H9 (cell line): ENCODE measurements at regions not wholly inside any gene's neighbourhood (a gene's known extent, or its start where the extent isn't known, plus 50 kb on each side); places are given as distances from the start of the nearest gene placed in this dataset.

Experiments
- DNase-seq: peaks from one replicate; pipeline ENCODE4 v3.0.0-alpha.2; 2017
- H2AFZ ChIP-seq: one replicate; pipeline ENCODE4 v1.6.1; 2013; ENCODE audit warnings: mild to moderate bottlenecking, low read length, control low read depth, moderate library complexity
- H2AK5ac ChIP-seq: 2 replicates; pipeline ENCODE4 v1.6.1; 2013; ENCODE audit warnings: low read length, control low read depth, mixed read lengths; ENCODE audit not compliant: insufficient read length
- H2BK120ac ChIP-seq: one replicate; pipeline ENCODE4 v1.6.1; 2013; ENCODE audit warnings: low read depth, mild to moderate bottlenecking, low read length, control low read depth, inconsistent platforms; ENCODE audit not compliant: poor library complexity, severe bottlenecking
- H2BK12ac ChIP-seq: 2 replicates; pipeline ENCODE4 v1.6.1; 2013; ENCODE audit warnings: low read length, control low read depth, mixed read lengths, low read depth; ENCODE audit not compliant: insufficient read length
- H2BK15ac ChIP-seq: 2 replicates; pipeline ENCODE4 v1.6.1; 2013; ENCODE audit warnings: low read depth, low read length, control low read depth
- H2BK20ac ChIP-seq: one replicate; pipeline ENCODE4 v1.6.1; 2013; ENCODE audit warnings: low read depth, mild to moderate bottlenecking, low read length, control low read depth, inconsistent platforms; ENCODE audit not compliant: poor library complexity, severe bottlenecking
- H2BK5ac ChIP-seq: 2 replicates; pipeline ENCODE4 v1.6.1; 2013; ENCODE audit warnings: low read length, control low read depth, mixed read lengths; ENCODE audit not compliant: insufficient read length
- H3K14ac ChIP-seq: 2 replicates; pipeline ENCODE4 v1.6.1; 2013; ENCODE audit warnings: low read length, control low read depth; ENCODE audit not compliant: insufficient read depth
- H3K18ac ChIP-seq: 2 replicates; pipeline ENCODE4 v1.6.1; 2013; ENCODE audit warnings: low read depth, mild to moderate bottlenecking, mixed read lengths, low read length, control low read depth; ENCODE audit not compliant: insufficient read length
- H3K23ac ChIP-seq: 2 replicates; pipeline ENCODE4 v1.6.1; 2013; ENCODE audit warnings: low read length, control low read depth, mixed read lengths, low read depth; ENCODE audit not compliant: insufficient read length
- H3K23me2 ChIP-seq: 2 replicates; pipeline ENCODE4 v1.6.1; 2013; ENCODE audit warnings: low read depth, mild to moderate bottlenecking, mixed read lengths, low read length, control low read depth; ENCODE audit not compliant: insufficient read length, poor library complexity, severe bottlenecking
- H3K27ac ChIP-seq: 2 replicates; pipeline ENCODE4 v1.5.1; 2013; ENCODE audit warnings: low read length, control low read depth, mixed read lengths, low read depth; ENCODE audit not compliant: insufficient read length
- H3K27me3 ChIP-seq: 2 replicates; pipeline ENCODE4 v1.6.1; 2013; ENCODE audit warnings: low read length, control low read depth, inconsistent platforms; ENCODE audit not compliant: insufficient read depth
- H3K4ac ChIP-seq: 2 replicates; pipeline ENCODE4 v1.6.1; 2013; ENCODE audit warnings: low read depth, mild to moderate bottlenecking, control low read depth, inconsistent platforms, low read length, moderate library complexity
- H3K4me1 ChIP-seq: 2 replicates; pipeline ENCODE4 v1.6.1; 2013; ENCODE audit warnings: low read length, control low read depth, inconsistent platforms; ENCODE audit not compliant: insufficient read depth
- H3K4me2 ChIP-seq: 2 replicates; pipeline ENCODE4 v1.6.1; 2013; ENCODE audit warnings: low read length, control low read depth, mixed read lengths; ENCODE audit not compliant: insufficient read length, insufficient read depth
- H3K56ac ChIP-seq: 2 replicates; pipeline ENCODE4 v1.6.1; 2013; ENCODE audit warnings: low read depth, mild to moderate bottlenecking, mixed read lengths, low read length, control low read depth; ENCODE audit not compliant: insufficient read length
- H3K79me1 ChIP-seq: 2 replicates; pipeline ENCODE4 v1.6.1; 2013; ENCODE audit warnings: low read depth, mild to moderate bottlenecking, moderate library complexity, low read length, control low read depth, inconsistent platforms; ENCODE audit not compliant: insufficient read depth, poor library complexity, severe bottlenecking
- H3K79me2 ChIP-seq: 2 replicates; pipeline ENCODE4 v1.6.1; 2013; ENCODE audit warnings: low read length, control low read depth, inconsistent platforms; ENCODE audit not compliant: insufficient read depth
- H3K9ac ChIP-seq: 2 replicates; pipeline ENCODE4 v1.6.1; 2013; ENCODE audit warnings: low read length, control low read depth, mixed read lengths; ENCODE audit not compliant: insufficient read length; ENCODE audit errors: extremely low read depth
- H3K9me3 ChIP-seq: one replicate; pipeline ENCODE4 v1.6.1; 2013; ENCODE audit warnings: low read depth, low read length, inconsistent platforms; ENCODE audit not compliant: control insufficient read depth
- H3T11ph ChIP-seq: one replicate; pipeline ENCODE4 v1.6.1; 2013; ENCODE audit warnings: mild to moderate bottlenecking, low read length, control low read depth, inconsistent platforms
- H4K20me1 ChIP-seq: one replicate; pipeline ENCODE4 v1.6.1; 2013; ENCODE audit not compliant: control insufficient read depth, insufficient read length, insufficient read depth
- H4K5ac ChIP-seq: 2 replicates; pipeline ENCODE4 v1.6.1; 2013; ENCODE audit warnings: low read depth, mild to moderate bottlenecking, mixed read lengths, low read length, control low read depth; ENCODE audit not compliant: insufficient read length
- H4K8ac ChIP-seq: replicated peaks from 2 replicates; pipeline ENCODE4 v1.6.1; 2013; ENCODE audit warnings: low read length, control low read depth, mixed read lengths, low read depth; ENCODE audit not compliant: insufficient read length
- H4K91ac ChIP-seq: 2 replicates; pipeline ENCODE4 v1.6.1; 2013; ENCODE audit warnings: low read depth, mild to moderate bottlenecking, moderate library complexity, mixed read lengths, low read length, control low read depth; ENCODE audit not compliant: insufficient read length
- H3K27ac Mint-ChIP-seq, 3 experiments: 2 replicates in 2 of 3; 3 replicates in 1 of 3; pipeline ENCODE4 v1.8.0; 2020 to 2021; ENCODE audit warnings: mixed read lengths in 3 of 3, mild to moderate bottlenecking in 1 of 3, moderate library complexity in 1 of 3
- H3K27me3 Mint-ChIP-seq: 2 replicates; pipeline ENCODE4 v1.8.0; 2021; ENCODE audit warnings: low read depth, mild to moderate bottlenecking, moderate library complexity, mixed read lengths
- H3K36me3 Mint-ChIP-seq, 3 experiments: 2 replicates in 2 of 3; 3 replicates in 1 of 3; pipeline ENCODE4 v1.8.0; 2020 to 2021; ENCODE audit warnings: low read depth in 3 of 3, mixed read lengths in 3 of 3; ENCODE audit not compliant: insufficient read depth in 1 of 3
- H3K4me1 Mint-ChIP-seq, 2 experiments: 2 replicates each; pipeline ENCODE4 v1.8.0; 2020; ENCODE audit warnings: mixed read lengths in 2 of 2
- H3K4me3 Mint-ChIP-seq, 2 experiments: 2 replicates in 1 of 2; 3 replicates in 1 of 2; pipeline ENCODE4 v1.8.0; 2020 to 2021; ENCODE audit warnings: mild to moderate bottlenecking in 2 of 2, mixed read lengths in 2 of 2, moderate library complexity in 1 of 2
- H3K9me3 Mint-ChIP-seq, 2 experiments: 2 replicates in 1 of 2; 3 replicates in 1 of 2; pipeline ENCODE4 v1.8.0; 2020; ENCODE audit warnings: mild to moderate bottlenecking in 2 of 2, mixed read lengths in 2 of 2, moderate library complexity in 1 of 2
- TF ChIP-seq, protein P1 (sequence below): fragments of 200-600 bp; sonication (generic); conservative IDR thresholded peaks from 3 replicates; pipeline ENCODE4 v1.8.0; 2021; ENCODE audit warnings: antibody characterized with exemption, mild to moderate bottlenecking

GRCh38 chr1:219020846-219021245, 152.8 kb upstream of the LYPLAL1 start:
- H3T11ph ChIP-seq, result no peak overlapping the region
- no peak overlapping the region for H4K5ac ChIP-seq
- no peaks in the 10 kb centered on the region for H3K27me3 ChIP-seq
- H3K79me2 ChIP-seq, result no peaks in the 10 kb centered on the region
- H3K9me3 ChIP-seq, result no peaks in the 10 kb centered on the region
- Mint-ChIP-seq H3K27me3 (no peaks in the 10 kb centered on the region), H3K4me3 (no peak overlapping the region), H3K9me3 (no peaks in the 10 kb centered on the region), H3K36me3 (no peaks in the 10 kb centered on the region), H3K27ac (no peak overlapping the region), H3K4me1 (peaks cover 4 to 11% of the 10 kb centered on the region in 2 experiments; a peak in 2 of 4 replicates)
- no peak overlapping the region for H3K18ac ChIP-seq
- H3K56ac ChIP-seq, result no peak overlapping the region
- H2AFZ ChIP-seq, result no peak overlapping the region
- no peak for DNase-seq
- no peak overlapping the region for H2BK12ac ChIP-seq
- no peaks in the 10 kb centered on the region for H3K23me2 ChIP-seq
- no peak overlapping the region for H2BK15ac ChIP-seq
- no peak overlapping the region for H3K4ac ChIP-seq
- no peaks in the 10 kb centered on the region for H3K4me1 ChIP-seq
- no peak overlapping the region for H3K9ac ChIP-seq
- H2BK120ac ChIP-seq, result no peak overlapping the region
- no peaks in the 10 kb centered on the region for H3K79me1 ChIP-seq
- H3K14ac ChIP-seq, result no peak overlapping the region
- TF ChIP-seq, protein P1, sequence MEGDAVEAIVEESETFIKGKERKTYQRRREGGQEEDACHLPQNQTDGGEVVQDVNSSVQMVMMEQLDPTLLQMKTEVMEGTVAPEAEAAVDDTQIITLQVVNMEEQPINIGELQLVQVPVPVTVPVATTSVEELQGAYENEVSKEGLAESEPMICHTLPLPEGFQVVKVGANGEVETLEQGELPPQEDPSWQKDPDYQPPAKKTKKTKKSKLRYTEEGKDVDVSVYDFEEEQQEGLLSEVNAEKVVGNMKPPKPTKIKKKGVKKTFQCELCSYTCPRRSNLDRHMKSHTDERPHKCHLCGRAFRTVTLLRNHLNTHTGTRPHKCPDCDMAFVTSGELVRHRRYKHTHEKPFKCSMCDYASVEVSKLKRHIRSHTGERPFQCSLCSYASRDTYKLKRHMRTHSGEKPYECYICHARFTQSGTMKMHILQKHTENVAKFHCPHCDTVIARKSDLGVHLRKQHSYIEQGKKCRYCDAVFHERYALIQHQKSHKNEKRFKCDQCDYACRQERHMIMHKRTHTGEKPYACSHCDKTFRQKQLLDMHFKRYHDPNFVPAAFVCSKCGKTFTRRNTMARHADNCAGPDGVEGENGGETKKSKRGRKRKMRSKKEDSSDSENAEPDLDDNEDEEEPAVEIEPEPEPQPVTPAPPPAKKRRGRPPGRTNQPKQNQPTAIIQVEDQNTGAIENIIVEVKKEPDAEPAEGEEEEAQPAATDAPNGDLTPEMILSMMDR, result no peak
- no peak overlapping the region for H3K23ac ChIP-seq
- no peak overlapping the region for H2AK5ac ChIP-seq
- no peak overlapping the region for H3K27ac ChIP-seq
- no peak overlapping the region for H3K4me2 ChIP-seq
- H4K20me1 ChIP-seq, result no peaks in the 10 kb centered on the region
- no peak overlapping the region for H2BK5ac ChIP-seq
- no peak overlapping the region for H2BK20ac ChIP-seq
- no peak overlapping the region for H4K8ac ChIP-seq
- H4K91ac ChIP-seq, result no peak overlapping the region
